NT2/D1 (cell line): ENCODE measurements at regions not wholly inside any gene's neighbourhood (a gene's known extent, or its start where the extent isn't known, plus 50 kb on each side); places are given as distances from the start of the nearest gene placed in this dataset.

Experiments
- SUZ12 ChIP-seq: IDR thresholded peaks from 2 replicates; pipeline ENCODE4 v1.6.1; 2011; ENCODE audit not compliant: insufficient read length, insufficient read depth; ENCODE audit errors: extremely low read depth
- YY1 ChIP-seq: IDR thresholded peaks from 2 replicates; pipeline ENCODE4 v1.6.1; 2011; ENCODE audit not compliant: insufficient read length, insufficient read depth
- ZNF274 ChIP-seq: IDR thresholded peaks from 2 replicates; pipeline ENCODE4 v1.6.1; 2011; ENCODE audit warnings: mild to moderate bottlenecking, low read depth, low read length

- no peak for TF ChIP-seq YY1
- no peak for TF ChIP-seq ZNF274
- no peak for TF ChIP-seq SUZ12
Measured at GRCh38 chr2:129437725-129438124, 541.7 kb upstream of the RAB6C start.
